GM18505 (cell line): ENCODE measurements at regions not wholly inside any gene's neighbourhood (a gene's known extent, or its start where the extent isn't known, plus 50 kb on each side); places are given as distances from the start of the nearest gene placed in this dataset.

Source experiments
- ATAC-seq: cut with Tn5 transposase; IDR thresholded peaks from one replicate; pipeline ENCODE4 v1.9.1; 2021; ENCODE audit not compliant: unreplicated experiment
- POLR2A ChIP-seq: IDR thresholded peaks from 4 replicates; pipeline ENCODE4 v1.6.1; 2011; ENCODE audit warnings: borderline replicate concordance; ENCODE audit not compliant: insufficient read depth, insufficient read length; ENCODE audit errors: extremely low read depth

DNA sequence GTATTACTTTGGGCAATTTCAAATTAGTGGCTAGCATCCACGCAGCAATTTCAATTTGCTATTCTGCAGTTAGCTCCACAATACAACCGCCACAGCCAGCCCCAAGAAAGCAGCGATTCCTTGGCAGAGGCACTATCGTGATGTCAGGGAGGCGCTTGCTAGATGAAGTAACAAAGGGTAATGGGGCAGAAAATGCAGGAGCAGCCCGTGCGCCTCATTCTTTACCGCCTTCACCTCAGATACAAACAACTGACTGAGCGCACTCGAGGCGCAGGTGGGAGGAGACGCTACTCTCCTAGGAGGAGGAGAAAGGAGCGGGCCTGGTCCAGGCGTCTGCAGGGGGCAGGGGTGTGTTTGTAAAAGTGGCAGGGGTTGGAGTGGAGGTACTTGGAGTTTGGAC, 76.9 kb upstream of the ASB18 start:
- no peak for TF ChIP-seq POLR2A
- ATAC-seq: no peak

DNA sequence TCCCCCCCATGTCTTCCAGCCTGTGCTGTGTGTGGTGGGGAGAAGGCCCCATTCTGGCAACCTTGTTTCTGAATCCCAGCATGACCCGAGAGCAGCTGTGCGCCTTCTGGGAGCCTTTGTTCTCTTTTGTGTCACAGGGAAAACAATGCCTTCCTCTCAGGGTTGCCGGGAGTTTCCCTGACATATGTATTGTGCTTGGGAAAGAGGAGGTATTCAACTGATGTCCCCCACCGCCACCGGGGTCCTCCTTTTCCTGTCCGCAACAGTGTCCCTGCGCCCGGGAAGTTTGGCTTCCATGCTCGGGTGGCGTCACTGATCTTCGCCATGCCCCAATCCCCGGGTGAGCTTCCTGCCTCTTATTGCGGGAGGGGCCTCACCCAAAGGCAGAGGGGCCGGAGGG, 77.5 kb upstream of the ASB18 start:
- ATAC-seq: no peak
- TF ChIP-seq POLR2A: no peak

DNA sequence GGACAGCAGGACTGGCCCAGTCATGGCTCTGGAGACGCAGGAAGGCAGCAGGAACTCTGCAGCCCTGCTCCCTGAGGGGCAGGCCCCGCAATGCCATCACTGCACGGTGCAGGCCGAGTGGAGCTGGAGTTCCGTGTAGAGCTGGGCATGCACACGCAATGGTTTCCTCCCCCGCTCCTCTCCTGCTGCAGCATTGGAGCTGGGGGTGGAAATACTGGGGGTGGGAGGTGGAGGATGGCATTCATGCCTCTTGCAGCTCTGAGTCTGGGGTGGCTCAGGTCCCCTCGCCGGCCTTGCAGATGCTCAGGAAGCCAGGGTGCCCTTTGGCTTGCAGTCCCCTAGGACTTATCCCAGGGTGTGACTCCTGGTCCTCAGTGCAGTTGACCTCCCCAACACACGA, 78.3 kb upstream of the ASB18 start:
- no peak for TF ChIP-seq POLR2A
- ATAC-seq: no peak

DNA sequence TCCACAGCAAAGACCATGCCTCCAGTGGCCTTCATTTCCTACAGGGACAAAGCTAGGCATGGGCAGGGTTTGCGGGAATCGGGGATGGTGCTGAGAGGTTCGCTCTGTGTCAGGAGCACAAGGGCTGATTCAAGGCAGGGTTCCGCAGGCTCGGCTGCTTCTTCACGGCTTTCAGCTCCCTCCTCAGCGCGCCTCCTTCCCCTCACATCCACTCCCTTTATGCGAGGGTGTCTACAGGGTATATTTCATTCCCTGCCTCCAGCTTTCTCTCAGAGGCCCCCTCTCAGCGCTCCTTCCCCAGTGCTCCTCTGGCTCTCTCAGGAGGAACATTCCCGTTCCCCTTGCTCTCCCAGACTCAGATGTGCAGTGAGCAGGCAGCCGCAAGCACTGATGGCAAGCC, 78.7 kb upstream of the ASB18 start:
- ATAC-seq: no peak
- no peak for TF ChIP-seq POLR2A

DNA sequence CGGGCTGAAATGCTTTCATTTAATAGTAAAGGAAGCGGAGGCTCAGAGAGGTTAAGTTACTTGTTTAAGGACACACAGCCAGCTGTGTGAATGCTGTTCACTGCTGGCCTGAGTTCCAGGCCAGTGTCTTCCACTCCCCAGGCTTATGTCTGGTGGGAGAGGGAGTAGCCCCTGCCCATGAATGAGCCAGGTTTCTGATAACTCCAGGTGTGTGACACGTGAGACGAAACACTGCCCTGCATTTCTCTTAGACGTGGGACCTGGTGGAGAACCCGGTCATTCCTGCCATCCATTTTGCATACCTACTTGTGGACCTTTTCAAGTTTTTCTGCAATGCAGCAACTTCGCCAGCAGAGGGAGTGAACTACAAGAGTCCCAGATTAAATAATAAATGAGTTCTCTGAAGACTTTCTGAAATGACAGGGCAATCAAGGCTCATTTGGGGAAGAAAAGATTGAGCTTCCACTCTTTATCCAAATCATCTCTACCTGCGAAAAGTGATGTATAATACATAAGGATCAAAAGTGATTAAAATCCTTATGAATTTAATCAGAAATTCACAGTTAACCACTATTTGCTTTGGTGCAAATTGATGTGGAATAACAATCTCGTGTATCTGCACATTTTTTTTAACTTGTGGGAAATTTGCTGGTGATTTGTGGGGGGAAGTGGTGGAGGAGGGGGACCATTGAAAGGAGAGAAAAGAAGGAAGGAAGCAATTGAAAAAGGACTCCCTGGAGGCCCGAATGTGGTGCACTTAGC, 79.4 kb upstream of the ASB18 start:
- TF ChIP-seq POLR2A: no peak
- no peak for ATAC-seq

DNA sequence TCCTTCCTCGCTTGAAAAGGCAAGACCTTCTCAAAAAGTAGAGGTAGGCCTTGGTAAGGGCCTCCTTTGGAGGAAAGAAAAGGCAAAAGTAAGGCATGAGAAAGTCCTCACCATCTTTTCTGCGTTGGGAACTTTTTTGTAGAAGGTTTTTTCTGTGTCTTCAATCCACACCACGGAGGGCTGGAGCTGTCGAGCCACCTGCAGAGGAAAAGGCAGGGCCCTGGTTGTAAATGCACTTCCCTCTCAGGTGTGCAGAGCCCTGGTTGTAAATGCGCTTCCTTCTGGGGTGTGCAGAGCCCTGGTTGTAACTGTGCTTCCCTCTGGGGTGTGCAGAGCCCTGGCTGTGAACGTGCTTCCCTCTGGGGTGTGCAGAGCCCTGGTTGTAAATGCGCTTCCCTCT, 80.2 kb upstream of the ASB18 start:
- no peak for TF ChIP-seq POLR2A
- no peak for ATAC-seq

DNA sequence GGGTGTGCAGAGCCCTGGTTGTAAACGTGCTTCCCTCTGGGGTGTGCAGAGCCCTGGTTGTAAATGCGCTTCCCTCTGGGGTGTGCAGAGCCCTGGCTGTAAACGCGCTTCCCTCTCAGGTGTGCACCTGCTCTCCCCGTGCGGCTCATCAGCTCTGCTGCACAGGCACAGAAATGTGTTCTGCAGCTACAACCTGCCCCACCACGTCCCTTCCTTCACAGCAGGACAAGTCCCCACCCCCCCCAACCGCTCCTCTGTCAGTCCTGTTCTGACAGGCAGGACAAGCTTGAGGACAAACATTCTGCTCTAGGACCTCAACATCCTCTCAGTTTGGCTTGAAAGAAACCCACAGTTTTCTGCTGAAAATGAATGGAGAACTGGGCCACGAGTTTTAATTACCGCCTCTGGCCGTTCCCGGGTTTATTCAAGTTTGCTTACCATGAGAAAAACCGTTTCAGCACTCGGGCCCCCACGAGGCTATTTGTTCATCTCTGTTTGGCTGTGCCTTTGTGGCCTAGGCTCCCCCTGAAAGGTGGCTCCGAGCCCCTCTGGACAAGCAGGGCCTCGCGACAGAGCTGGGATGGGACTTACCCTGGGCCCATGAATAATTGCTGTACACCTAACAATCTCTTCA, 81.0 kb upstream of the ASB18 start:
- ATAC-seq: no peak

DNA sequence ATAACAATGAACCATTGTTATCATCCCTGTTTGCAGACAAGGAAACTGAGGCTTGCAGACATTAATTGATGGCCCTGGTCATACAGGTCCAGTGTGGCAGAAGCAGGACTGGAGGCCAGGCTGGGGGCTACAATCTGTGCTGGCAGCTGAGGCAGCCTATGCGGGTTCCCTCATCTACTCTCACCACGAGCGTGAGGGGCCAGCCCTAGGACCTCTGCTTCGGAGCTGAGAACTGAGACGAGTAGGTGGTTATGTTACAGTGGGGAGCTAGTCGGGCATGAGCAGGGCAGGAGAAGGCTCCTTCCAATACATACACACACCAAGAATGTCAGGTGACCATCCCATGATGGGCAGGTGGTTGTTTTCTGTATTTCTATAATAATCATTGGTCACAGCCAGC, 82.2 kb upstream of the ASB18 start:
- TF ChIP-seq POLR2A: no peak
- ATAC-seq: no peak

More for the DNA sequence above, 81.0 kb upstream of the ASB18 start:
- TF ChIP-seq POLR2A: no peak

DNA sequence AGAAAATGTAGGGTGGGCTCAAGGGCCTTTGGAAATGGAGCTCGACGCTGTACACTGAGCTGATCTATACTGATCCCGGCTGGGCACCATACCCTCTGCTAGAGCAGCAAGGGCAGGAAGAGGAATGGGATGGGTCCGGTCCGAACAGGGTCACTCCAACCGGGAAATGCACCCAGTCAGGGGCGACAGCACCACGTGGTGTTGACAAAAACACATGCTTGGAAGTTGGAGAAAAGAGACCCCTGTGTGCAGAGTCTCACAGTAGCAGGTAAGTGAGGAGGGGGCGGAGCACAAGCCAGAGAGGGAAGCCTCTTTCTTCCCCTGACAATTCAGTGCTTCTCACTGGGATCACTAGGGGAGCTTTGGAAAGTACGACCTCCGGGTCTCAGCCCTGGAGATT, 84.1 kb upstream of the ASB18 start:
- TF ChIP-seq POLR2A: no peak

DNA sequence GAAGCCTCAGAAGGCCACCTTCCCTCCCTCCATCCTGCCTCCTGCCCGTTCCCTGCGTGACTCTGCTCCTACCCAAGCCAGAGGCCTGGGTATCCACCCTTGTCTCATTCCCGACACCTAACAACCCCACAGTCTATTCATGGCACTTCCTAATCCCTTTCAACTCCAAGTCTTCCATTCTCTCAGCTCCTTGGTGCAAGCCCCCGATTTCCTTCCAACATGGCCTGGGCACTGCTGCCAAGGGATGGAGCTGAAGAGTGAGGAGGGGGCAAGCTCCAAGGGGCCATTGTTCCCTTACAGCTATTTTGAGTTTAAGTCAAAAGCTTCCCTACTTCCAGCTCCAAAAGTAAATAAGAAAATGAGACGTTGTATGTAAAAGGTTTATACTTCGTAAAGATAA, 84.8 kb upstream of the ASB18 start:
- no peak for ATAC-seq
- TF ChIP-seq POLR2A: no peak

More for the DNA sequence above, 84.1 kb upstream of the ASB18 start:
- ATAC-seq: no peak

DNA sequence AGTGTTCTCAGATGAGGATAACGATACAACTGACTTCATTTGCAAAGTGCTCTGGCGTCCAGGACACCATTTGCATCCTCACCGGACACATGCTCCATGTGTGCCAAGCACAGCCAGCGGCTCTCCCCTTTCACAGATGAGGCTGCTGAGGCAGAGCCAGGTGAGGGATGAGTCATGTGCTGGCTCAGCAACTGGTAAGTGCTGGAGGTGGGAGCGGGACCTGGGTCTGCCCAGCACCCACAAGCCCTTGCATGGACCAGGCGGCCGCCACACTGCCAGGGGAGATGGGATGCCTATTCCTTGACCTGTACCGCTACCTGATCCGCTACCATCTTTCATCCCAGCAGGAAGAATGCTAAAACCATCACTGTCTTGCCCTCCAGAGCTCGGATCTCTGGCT, 86.2 kb upstream of the ASB18 start:
- ATAC-seq: no peak
- TF ChIP-seq POLR2A: no peak

DNA sequence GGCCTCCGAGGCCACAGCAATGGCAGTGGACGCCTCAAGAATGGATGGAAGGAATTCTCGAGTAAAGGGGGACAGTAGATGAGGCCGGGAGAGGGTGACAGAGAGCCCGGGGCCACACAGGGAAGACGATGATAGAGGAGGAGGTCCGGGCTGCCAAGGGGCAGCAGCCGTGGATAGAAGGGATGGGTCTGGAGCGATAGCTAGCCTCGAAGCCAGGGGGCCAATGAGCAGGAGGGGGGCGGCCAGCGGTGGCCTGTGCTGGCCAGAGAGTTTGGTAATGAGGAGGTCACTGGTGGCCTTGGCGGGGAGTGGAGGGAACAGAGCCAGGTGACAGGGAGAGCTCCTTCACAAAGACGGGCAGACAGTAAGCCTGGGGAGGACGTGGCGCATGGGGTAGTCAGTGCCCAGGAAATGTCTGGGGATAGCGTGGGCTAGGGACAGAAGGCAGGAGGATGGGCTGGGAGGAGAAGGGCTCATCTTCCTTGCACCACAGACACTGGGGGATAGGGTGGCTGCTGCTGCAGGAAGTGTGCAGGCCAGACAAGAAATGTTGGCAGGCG, 87.8 kb upstream of the ASB18 start:
- no peak for TF ChIP-seq POLR2A
- no peak for ATAC-seq

DNA sequence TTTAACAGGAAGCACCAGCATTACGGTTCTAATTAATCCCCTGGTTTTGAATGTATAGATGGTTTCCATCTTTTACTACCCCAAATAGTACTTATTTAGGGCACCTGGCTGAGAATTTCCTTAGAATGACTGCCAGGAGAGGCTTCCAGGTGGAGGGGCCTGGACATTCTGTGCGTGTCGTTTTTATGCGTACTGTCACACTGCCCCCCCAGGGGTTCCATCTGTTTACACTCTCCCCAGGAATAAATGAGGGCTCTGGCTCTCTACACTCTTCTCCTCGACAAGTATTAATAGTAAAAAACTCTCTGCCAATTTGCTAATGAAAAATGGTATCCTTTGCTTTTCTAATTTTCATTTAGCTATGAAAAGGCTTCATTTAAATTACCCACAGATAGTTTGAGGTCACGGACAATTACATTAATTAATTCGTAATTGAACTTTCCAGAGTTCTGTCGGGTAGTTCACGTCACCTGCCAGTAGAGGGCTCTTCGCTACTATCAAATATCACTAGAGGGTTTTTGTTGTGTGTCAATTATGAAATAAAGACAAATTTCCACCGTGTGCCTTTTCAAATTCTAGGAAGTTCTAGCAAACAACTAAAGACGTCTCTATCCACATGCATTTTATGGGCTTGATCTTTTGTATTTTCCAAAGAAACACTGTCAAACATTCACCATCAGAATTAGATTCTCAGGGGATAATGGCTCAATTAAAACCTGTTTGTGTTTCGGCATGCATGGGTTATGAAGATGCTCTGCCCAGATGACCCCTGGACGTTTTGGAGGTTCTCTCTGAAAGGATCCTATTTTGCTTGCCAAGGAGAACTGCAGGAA, 88.8 kb upstream of the ASB18 start:
- no peak for TF ChIP-seq POLR2A
- no peak for ATAC-seq
